Right lobe of liver (tissue), 6 donors: ENCODE measurements at regions not wholly inside any gene's neighbourhood (a gene's known extent, or its start where the extent isn't known, plus 50 kb on each side); places are given as distances from the start of the nearest gene placed in this dataset.
"Not testable (repeated sequence)": the region's sequence is repeated elsewhere in the genome, so short reads cannot be mapped to it uniquely, and the experiment has no call there.

Experiments
- ATAC-seq, 4 donors: fragments of 200-7000 bp; cut with Tn5 transposase; one replicate each; pipeline ENCODE4 v1.9.1; 2020; ENCODE audit warnings: mild to moderate bottlenecking in 4 of 4, moderate library complexity in 4 of 4
- DNase-seq, 3 donors: peaks; one replicate each; pipeline ENCODE4 v3.0.0-alpha.2; 2020
- H3K27ac ChIP-seq, 3 donors: fragments of 200-600 bp; one replicate each; pipeline ENCODE4 v1.8.0; 2022
- H3K27me3 ChIP-seq, 2 donors: fragments of 200-600 bp; one replicate each; pipeline ENCODE4 v1.8.0; 2022
- H3K36me3 ChIP-seq, 4 donors: fragments of 200-600 bp; sonication (generic) in 1 of 4; one replicate each; pipeline versions ENCODE4 v1.5.1 to v1.8.0; 2017 to 2022; ENCODE audit warnings: control low read depth in 1 of 4
- H3K4me1 ChIP-seq, 4 donors: fragments of 200-600 bp; sonication (generic) in 1 of 4; one replicate each; pipeline versions ENCODE4 v1.5.1 to v1.8.0; 2017 to 2022; ENCODE audit warnings: control low read depth in 1 of 4
- H3K4me3 ChIP-seq, 3 donors: fragments of 200-600 bp; one replicate each; pipeline ENCODE4 v1.8.0; 2022
- H3K9me3 ChIP-seq, 4 donors: fragments of 200-600 bp; sonication (generic) in 1 of 4; one replicate each; pipeline versions ENCODE4 v1.5.1 to v1.8.0; 2017 to 2022; ENCODE audit warnings: control low read depth in 1 of 4
- POLR2A ChIP-seq: fragments of 450-650 bp; IDR thresholded peaks from one replicate; pipeline ENCODE4 v1.6.1; 2017; ENCODE audit warnings: antibody characterized with exemption, mild to moderate bottlenecking
- WGBS: methylation state at CpG from one replicate; pipeline ENCODE4 v1.1.6; 2018; ENCODE audit warnings: low coverage, low lambda C conversion rate; ENCODE audit not compliant: insufficient coverage; ENCODE audit errors: missing lambda C conversion rate; 5-methylcytosine and 5-hydroxymethylcytosine counted together
- intact Hi-C, 2 donors: fragments of 100-400 bp; cut with DNase I; formaldehyde crosslinking; loops; one replicate each; pipeline versions ENCODE4 v1.11.2 to v1.14.1; 2022
- TF ChIP-seq, protein P1 (sequence below), 4 donors: fragments of 200-600 bp in 3 of 4; fragments of 450-650 bp in 1 of 4; IDR thresholded peaks; one replicate each; pipeline versions ENCODE4 v1.5.1 to v1.8.0; 2016 to 2022; ENCODE audit warnings: antibody characterized with exemption in 4 of 4, mild to moderate bottlenecking in 2 of 4
- donor health status: DM: no; HTN: yes; CAD: no.
- donor health status: DM: no; HTN: no; CAD: no.
- donor health status: DM: no; HTN: no; CAD: no.
- donor health status: DM: no; HTN: yes; CAD: no.
- donor health status: DM: no; HTN: yes; CAD: no.

DNA sequence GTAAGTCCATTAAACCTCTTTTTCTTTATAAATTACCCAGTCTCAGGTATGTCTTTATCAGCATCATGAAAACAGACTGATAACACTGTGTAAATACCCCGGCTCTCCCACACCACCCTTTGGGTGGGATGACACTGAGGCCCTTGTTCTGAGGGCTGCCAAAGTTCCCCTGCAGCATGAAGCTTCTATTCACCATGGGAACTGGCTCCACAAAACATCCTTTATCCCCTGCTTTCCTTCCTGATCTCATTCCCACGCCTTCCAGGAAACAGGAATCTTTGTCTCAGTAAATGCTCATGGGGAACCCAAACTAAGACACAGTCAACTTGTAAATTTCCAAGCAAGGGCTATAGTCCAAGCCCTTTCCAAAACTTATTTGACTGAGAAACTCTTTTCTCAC is 88.4 kb downstream of the ABCC12 start:
- no peak for TF ChIP-seq POLR2A
- TF ChIP-seq, protein P1, sequence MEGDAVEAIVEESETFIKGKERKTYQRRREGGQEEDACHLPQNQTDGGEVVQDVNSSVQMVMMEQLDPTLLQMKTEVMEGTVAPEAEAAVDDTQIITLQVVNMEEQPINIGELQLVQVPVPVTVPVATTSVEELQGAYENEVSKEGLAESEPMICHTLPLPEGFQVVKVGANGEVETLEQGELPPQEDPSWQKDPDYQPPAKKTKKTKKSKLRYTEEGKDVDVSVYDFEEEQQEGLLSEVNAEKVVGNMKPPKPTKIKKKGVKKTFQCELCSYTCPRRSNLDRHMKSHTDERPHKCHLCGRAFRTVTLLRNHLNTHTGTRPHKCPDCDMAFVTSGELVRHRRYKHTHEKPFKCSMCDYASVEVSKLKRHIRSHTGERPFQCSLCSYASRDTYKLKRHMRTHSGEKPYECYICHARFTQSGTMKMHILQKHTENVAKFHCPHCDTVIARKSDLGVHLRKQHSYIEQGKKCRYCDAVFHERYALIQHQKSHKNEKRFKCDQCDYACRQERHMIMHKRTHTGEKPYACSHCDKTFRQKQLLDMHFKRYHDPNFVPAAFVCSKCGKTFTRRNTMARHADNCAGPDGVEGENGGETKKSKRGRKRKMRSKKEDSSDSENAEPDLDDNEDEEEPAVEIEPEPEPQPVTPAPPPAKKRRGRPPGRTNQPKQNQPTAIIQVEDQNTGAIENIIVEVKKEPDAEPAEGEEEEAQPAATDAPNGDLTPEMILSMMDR (IDR thresholded peaks at IDR 0.05) = no peak
- H3K36me3 ChIP-seq = no peaks in the 10 kb centered on the region
- H3K9me3 ChIP-seq = no peaks in the 10 kb centered on the region
- ATAC-seq = no peak
- H3K27ac ChIP-seq = no peak overlapping the region
- DNase-seq = no peak
- intact Hi-C loops = no loop called here
- no peaks in the 10 kb centered on the region for H3K27me3 ChIP-seq
- WGBS = 31% methylated on average over 2 of the region's 2 CpGs
- no peaks in the 10 kb centered on the region for H3K4me1 ChIP-seq
- H3K4me3 ChIP-seq = no peak overlapping the region

DNA sequence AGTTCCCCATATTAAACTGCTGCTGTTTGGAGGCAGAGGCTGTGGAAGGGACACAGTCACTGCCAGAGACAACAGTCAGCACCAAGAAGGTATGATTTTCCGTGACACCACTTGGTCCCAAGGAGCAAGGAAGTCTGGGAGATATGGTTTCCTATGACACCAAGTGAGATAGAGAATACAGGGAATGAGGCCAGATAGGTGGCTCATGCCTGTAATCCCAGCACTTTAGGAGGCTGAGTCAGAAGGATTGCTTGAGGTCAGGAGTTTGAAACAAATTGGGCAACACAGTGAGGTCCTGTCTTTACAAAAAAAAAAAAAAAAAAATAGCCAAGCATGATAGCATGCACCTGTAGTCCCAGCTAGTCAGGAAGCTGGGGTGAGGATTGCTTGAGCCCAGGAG is 90.8 kb downstream of the ABCC12 start:
- WGBS = 36% methylated on average over 1 of the region's 1 CpG
- TF ChIP-seq, protein P1 (IDR thresholded peaks at IDR 0.05) = no peak
- no peak for TF ChIP-seq POLR2A
- no peak for DNase-seq

GRCh38 chr16:48062681-48063080 is 93.1 kb downstream of the ABCC12 start:
- DNase-seq (no peak), ATAC-seq (no peak)
- no peaks in the 10 kb centered on the region for H3K36me3 ChIP-seq
- intact Hi-C loops = no loop called here
- no peaks in the 10 kb centered on the region for H3K27me3 ChIP-seq
- no peak overlapping the region for H3K4me3 ChIP-seq
- no peaks in the 10 kb centered on the region for H3K4me1 ChIP-seq
- no peaks in the 10 kb centered on the region for H3K9me3 ChIP-seq
- H3K27ac ChIP-seq = no peak overlapping the region
- TF ChIP-seq, protein P1 (IDR thresholded peaks at IDR 0.05) = no peak
- no peak for TF ChIP-seq POLR2A

More for the DNA sequence above, 90.8 kb downstream of the ABCC12 start:
- Histone ChIP-seq H3K9me3 (no peaks in the 10 kb centered on the region), H3K27me3 (no peaks in the 10 kb centered on the region), H3K36me3 (no peaks in the 10 kb centered on the region), H3K4me3 (no peak overlapping the region), H3K27ac (no peak overlapping the region), H3K4me1 (no peaks in the 10 kb centered on the region)
- no peak for ATAC-seq
- intact Hi-C loops = no loop called here

DNA sequence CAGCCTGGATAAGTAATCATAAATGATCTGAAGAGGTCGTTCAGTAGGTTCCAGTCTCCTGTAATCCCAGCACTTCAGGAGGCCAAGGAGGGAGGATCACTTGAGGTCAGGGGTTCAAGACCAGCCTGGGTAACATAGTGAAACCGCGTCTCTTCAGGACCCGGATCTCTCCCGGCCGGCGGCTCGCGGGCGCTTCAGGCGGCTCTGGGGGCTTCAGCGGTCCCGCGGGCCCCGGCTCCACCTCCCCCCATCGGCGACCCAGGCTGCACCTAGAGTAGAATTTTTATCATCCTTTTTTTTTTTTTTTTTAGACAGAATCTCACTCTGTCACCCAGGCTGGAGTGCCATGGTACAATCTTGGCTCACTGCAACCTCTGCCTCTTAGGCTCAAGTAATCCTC is 95.9 kb downstream of the ABCC12 start:
- intact Hi-C loops = no loop called here
- Histone ChIP-seq H3K9me3 (no peaks in the 10 kb centered on the region), H3K36me3 (no peaks in the 10 kb centered on the region), H3K27me3 (no peaks in the 10 kb centered on the region), H3K4me1 (no peaks in the 10 kb centered on the region), H3K4me3 (no peak overlapping the region), H3K27ac (no peak overlapping the region)
- no peak for TF ChIP-seq POLR2A
- TF ChIP-seq, protein P1 (IDR thresholded peaks at IDR 0.05) = no peak
- DNase-seq (no peak), ATAC-seq (no peak)
- 96% methylated on average over 10 of the region's 17 CpGs for WGBS

DNA sequence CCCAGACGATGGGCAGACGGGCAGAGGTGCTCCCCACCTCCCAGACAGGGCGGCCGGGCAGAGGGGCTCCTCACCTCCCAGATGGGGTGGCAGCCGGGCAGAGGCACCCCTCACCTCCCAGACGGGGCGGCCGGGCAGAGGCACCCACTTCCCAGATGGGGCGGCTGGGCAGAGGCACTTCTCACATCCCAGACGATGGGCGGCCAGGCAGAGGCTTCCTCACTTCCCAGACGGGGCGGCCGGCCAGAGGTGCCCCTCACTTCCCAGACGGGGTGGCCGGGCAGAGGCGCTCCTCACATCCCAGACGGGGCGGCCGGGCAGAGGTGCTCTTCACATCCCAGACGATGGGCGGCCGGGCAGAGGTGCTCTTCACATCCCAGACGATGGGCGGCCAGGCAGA is 96.6 kb downstream of the ABCC12 start:
- intact Hi-C loops, H3K9me3 ChIP-seq, H3K36me3 ChIP-seq, H3K4me1 ChIP-seq, H3K27me3 ChIP-seq, H3K27ac ChIP-seq, ATAC-seq, H3K4me3 ChIP-seq: not testable (repeated sequence)
- 93% methylated on average over 3 of the region's 25 CpGs for WGBS
- DNase-seq = peak in 1 of 3 donors; percentile 52
